GM23338 (cell line): ENCODE measurements at regions not wholly inside any gene's neighbourhood (a gene's known extent, or its start where the extent isn't known, plus 50 kb on each side); places are given as distances from the start of the nearest gene placed in this dataset.

Source experiments
- ATAC-seq: fragments of 200-7000 bp; cut with Tn5 transposase; 3 replicates; pipeline ENCODE4 v1.9.1; 2020
- DNase-seq: peaks from one replicate; pipeline ENCODE4 v3.0.0-alpha.2; 2015; ENCODE audit warnings: low spot score
- H2AFZ ChIP-seq: fragments of 200-600 bp; sonication (generic); 2 replicates; pipeline ENCODE4 v1.8.0; 2016; ENCODE audit warnings: antibody characterized with exemption, mild to moderate bottlenecking, moderate library complexity
- H3F3A ChIP-seq: fragments of 200-600 bp; sonication (generic); replicated peaks from 2 replicates; pipeline ENCODE4 v1.8.0; 2017; ENCODE audit warnings: antibody characterized with exemption, mixed run types, low read depth
- H3K27ac ChIP-seq: fragments of 200-600 bp; sonication (generic); 2 replicates; pipeline ENCODE4 v1.6.1; 2016; ENCODE audit warnings: low read depth
- H3K27me3 ChIP-seq: fragments of 200-600 bp; sonication (generic); 2 replicates; pipeline ENCODE4 v1.8.0; 2016; ENCODE audit warnings: mild to moderate bottlenecking, mixed run types, moderate library complexity; ENCODE audit not compliant: insufficient read depth
- H3K36me3 ChIP-seq: fragments of 200-600 bp; sonication (generic); 2 replicates; pipeline ENCODE4 v1.8.0; 2016; ENCODE audit warnings: mild to moderate bottlenecking; ENCODE audit not compliant: insufficient read depth
- H3K4me1 ChIP-seq: fragments of 200-600 bp; sonication (generic); 2 replicates; pipeline ENCODE4 v1.8.0; 2016; ENCODE audit warnings: mild to moderate bottlenecking, moderate library complexity; ENCODE audit not compliant: insufficient read depth
- H3K4me2 ChIP-seq: fragments of 200-600 bp; sonication (generic); 2 replicates; pipeline ENCODE4 v1.7.1; 2017; ENCODE audit warnings: mixed run types
- H3K4me3 ChIP-seq: fragments of 200-600 bp; sonication (generic); 2 replicates; pipeline ENCODE4 v1.6.1; 2016; ENCODE audit warnings: mixed run types
- H3K79me2 ChIP-seq: fragments of 200-600 bp; sonication (generic); replicated peaks from 2 replicates; pipeline ENCODE4 v1.8.0; 2017; ENCODE audit warnings: mild to moderate bottlenecking; ENCODE audit not compliant: insufficient read depth
- H3K9me2 ChIP-seq: fragments of 200-600 bp; sonication (generic); 2 replicates; pipeline ENCODE4 v1.8.0; 2017; ENCODE audit not compliant: insufficient read depth
- H4K20me1 ChIP-seq: fragments of 200-600 bp; sonication (generic); replicated peaks from 2 replicates; pipeline ENCODE4 v1.8.0; 2017; ENCODE audit warnings: mild to moderate bottlenecking; ENCODE audit not compliant: insufficient read depth
- H3K27ac Mint-ChIP-seq: 2 replicates; pipeline ENCODE4 v1.8.0; 2020; ENCODE audit warnings: inconsistent platforms, mild to moderate bottlenecking, moderate library complexity, mixed read lengths
- H3K27me3 Mint-ChIP-seq: 3 replicates; pipeline ENCODE4 v1.8.0; 2022; ENCODE audit warnings: low read depth, mild to moderate bottlenecking, moderate library complexity, mixed read lengths, inconsistent platforms; ENCODE audit not compliant: insufficient read depth, poor library complexity
- H3K36me3 Mint-ChIP-seq: 3 replicates; pipeline ENCODE4 v1.8.0; 2021; ENCODE audit warnings: low read depth, mild to moderate bottlenecking, inconsistent platforms, moderate library complexity, mixed read lengths
- H3K4me1 Mint-ChIP-seq: 3 replicates; pipeline ENCODE4 v1.8.0; 2020; ENCODE audit warnings: mild to moderate bottlenecking, inconsistent platforms, mixed read lengths
- H3K4me3 Mint-ChIP-seq: 3 replicates; pipeline ENCODE4 v1.8.0; 2021; ENCODE audit warnings: moderate library complexity, mild to moderate bottlenecking, inconsistent platforms, mixed read lengths
- H3K9me3 Mint-ChIP-seq: 3 replicates; pipeline ENCODE4 v1.8.0; 2020; ENCODE audit warnings: moderate library complexity, mild to moderate bottlenecking, inconsistent platforms, mixed read lengths
- CREB1 ChIP-seq: fragments of 250-450 bp; sonication (Bioruptor Pico); IDR thresholded peaks from 2 replicates; pipeline ENCODE4 v1.5.0; 2020; ENCODE audit warnings: low read depth, mild to moderate bottlenecking, moderate library complexity
- CTCF ChIP-seq, 2 experiments: fragments of 200-600 bp in 1 of 2; sonication (generic) in 1 of 2; conservative IDR thresholded peaks; 2 replicates each; pipeline versions ENCODE4 v1.5.1 to v1.6.1; 2016 to 2017; ENCODE audit warnings: antibody characterized with exemption in 2 of 2, low read depth in 2 of 2, mild to moderate bottlenecking in 2 of 2, moderate library complexity in 1 of 2
- ETS1 ChIP-seq: IDR thresholded peaks from 2 replicates; pipeline ENCODE4 v1.6.1; 2016; ENCODE audit warnings: antibody characterized with exemption
- EZH2 ChIP-seq: fragments of 200-600 bp; sonication (generic); IDR thresholded peaks from one replicate; pipeline ENCODE4 v1.8.0; 2017; ENCODE audit warnings: antibody characterized with exemption, mild to moderate bottlenecking, low read depth; ENCODE audit not compliant: unreplicated experiment
- EZH2phosphoT487 ChIP-seq: fragments of 200-600 bp; sonication (generic); IDR thresholded peaks from one replicate; pipeline ENCODE4 v1.8.1; 2018; ENCODE audit warnings: antibody characterized with exemption; ENCODE audit not compliant: unreplicated experiment
- JUNB ChIP-seq: IDR thresholded peaks from one replicate; pipeline ENCODE4 v1.6.1; 2016; ENCODE audit warnings: antibody characterized with exemption; ENCODE audit not compliant: unreplicated experiment
- NANOG ChIP-seq: IDR thresholded peaks from 2 replicates; pipeline ENCODE4 v1.6.1; 2016; ENCODE audit warnings: antibody characterized with exemption, borderline replicate concordance
- POLR2AphosphoS5 ChIP-seq: IDR thresholded peaks from 2 replicates; pipeline ENCODE4 v1.6.1; 2016; ENCODE audit warnings: antibody characterized with exemption, low read depth
- REST ChIP-seq: IDR thresholded peaks from one replicate; pipeline ENCODE4 v1.6.1; 2018; ENCODE audit warnings: antibody characterized with exemption; ENCODE audit not compliant: unreplicated experiment
- STAT1 ChIP-seq: IDR thresholded peaks from one replicate; pipeline ENCODE4 v1.6.1; 2016; ENCODE audit warnings: antibody characterized with exemption; ENCODE audit not compliant: unreplicated experiment
- ZNF114 ChIP-seq: fragments of 250-450 bp; sonication (Bioruptor Pico); IDR thresholded peaks from 2 replicates; pipeline ENCODE4 v1.5.0; 2020; ENCODE audit warnings: mild to moderate bottlenecking, moderate library complexity
- ZNF331 ChIP-seq: fragments of 250-450 bp; sonication (Bioruptor Pico); IDR thresholded peaks from 2 replicates; pipeline ENCODE4 v1.5.0; 2020; ENCODE audit warnings: low read depth, mild to moderate bottlenecking, moderate library complexity
- ZNF462 ChIP-seq: fragments of 250-450 bp; sonication (Bioruptor Pico); IDR thresholded peaks from 2 replicates; pipeline ENCODE4 v1.5.0; 2020; ENCODE audit warnings: mild to moderate bottlenecking, moderate library complexity

- Histone ChIP-seq H4K20me1 (no peaks in the 10 kb centered on the region), H3K4me2 (no peak overlapping the region)
- H3K27ac Mint-ChIP-seq, result no peak overlapping the region
Observed at GRCh38 chr16:14362774-14363371, 267.2 kb downstream of the PARN start.

More at GRCh38 chr16:14362774-14363371, 267.2 kb downstream of the PARN start:
- Histone ChIP-seq H3K27ac (no peak overlapping the region), H3K9me2 (no peaks in the 10 kb centered on the region), H3F3A (no peaks in the 10 kb centered on the region), H3K27me3 (no peaks in the 10 kb centered on the region), H3K79me2 (no peaks in the 10 kb centered on the region), H3K4me3 (no peak overlapping the region), H3K4me1 (no peaks in the 10 kb centered on the region; the same call in 1 of the 2 replicates), H3K36me3 (no peaks in the 10 kb centered on the region), H2AFZ (peak overlapping the region; percentile 60; the same call in 1 of the 2 replicates)
- TF ChIP-seq POLR2AphosphoS5 (no peak), JUNB (no peak), CTCF (conservative IDR thresholded peaks at IDR 0.05; ENCODE audit: low read depth in 2 of 2) (no peak), STAT1 (no peak), ZNF462 (CRISPR knock-in tag) (no peak), CREB1 (no peak), EZH2 (no peak), ETS1 (no peak), ZNF114 (no peak), ZNF331 (CRISPR knock-in tag) (no peak), NANOG (no peak), EZH2phosphoT487 (no peak), REST (no peak)
- H3K27me3 Mint-ChIP-seq, result peaks cover 6% of the 10 kb centered on the region
- no peaks in the 10 kb centered on the region; the same call in 2 of the 3 replicates for H3K9me3 Mint-ChIP-seq
- no peak for ATAC-seq
- no peaks in the 10 kb centered on the region for H3K36me3 Mint-ChIP-seq
- H3K4me3 Mint-ChIP-seq, result no peak overlapping the region
- peaks cover 9% of the 10 kb centered on the region; the same call in 2 of the 3 replicates for H3K4me1 Mint-ChIP-seq
- DNase-seq, result no peak
